ENCODE measurements at regions not wholly inside any gene's neighbourhood (a gene's known extent, or its start where the extent isn't known, plus 50 kb on each side); places are given as distances from the start of the nearest gene placed in this dataset.

GRCh38 chr13:72125561-72125960 lies 258.6 kb upstream of the DACH1 start:
- Histone ChIP-seq H4K91ac (ENCODE audit: low read depth, low read length, poor library complexity) (no peak overlapping the region), H3K4me3 (ENCODE audit: low read length in 2 of 2) (no peak overlapping the region), H3K23ac (ENCODE audit: low read depth, low read length, poor library complexity) (no peak overlapping the region), H3K14ac (ENCODE audit: low read length) (no peak overlapping the region), H3K36me3 (replicated peaks in 1 of 2; ENCODE audit: control insufficient read depth in 2 of 2, insufficient read depth in 2 of 2, low read length in 2 of 2) (no peaks in the 10 kb centered on the region), H3K9ac (ENCODE audit: low read depth, low read length, poor library complexity) (no peak overlapping the region), H2AFZ (ENCODE audit: low read length) (no peak overlapping the region), H3K27ac (replicated peaks; ENCODE audit: low read length) (no peak overlapping the region), H3K4ac (ENCODE audit: low read length) (no peak overlapping the region), H2AK5ac (ENCODE audit: low read depth, low read length) (no peak overlapping the region), H3K27me3 (ENCODE audit: control insufficient read depth in 3 of 3, insufficient read depth in 3 of 3, low read depth in 1 of 3, low read length in 3 of 3) (no peaks in the 10 kb centered on the region), H3K9me3 (replicated peaks in 1 of 2; ENCODE audit: control insufficient read depth in 2 of 2, insufficient read depth in 1 of 2, low read depth in 1 of 2, low read length in 2 of 2) (no peaks in the 10 kb centered on the region), H2BK12ac (ENCODE audit: low read length) (no peak overlapping the region), H3K79me1 (ENCODE audit: low read depth, low read length) (no peaks in the 10 kb centered on the region), H2BK120ac (ENCODE audit: low read depth, low read length) (no peak overlapping the region), H3K4me1 (ENCODE audit: control insufficient read depth in 2 of 2, insufficient read depth in 1 of 2, low read depth in 1 of 2, low read length in 2 of 2) (peaks cover 0 to 3% of the 10 kb centered on the region in 2 donors), H3K18ac (ENCODE audit: low read length) (no peak overlapping the region), H2BK15ac (ENCODE audit: low read length) (no peak overlapping the region), H4K8ac (ENCODE audit: low read depth, low read length) (no peak overlapping the region), H3K4me2 (ENCODE audit: insufficient read depth, low read length, poor library complexity, severe bottlenecking) (no peak overlapping the region), H2BK5ac (ENCODE audit: low read length) (no peak overlapping the region)
- no CpG with 5 or more reads among the region's 3 CpGs for WGBS, 2 donors (ENCODE audit: extremely low coverage in 2 of 2, insufficient read length in 2 of 2, insufficient replicate concordance in 1 of 2)
- DNase-seq (ENCODE audit: low spot score), result no peak

- Histone ChIP-seq H3K14ac (ENCODE audit: low read length) (no peak overlapping the region), H2BK12ac (ENCODE audit: low read length) (no peak overlapping the region), H3K4me1 (ENCODE audit: control insufficient read depth in 2 of 2, insufficient read depth in 1 of 2, low read depth in 1 of 2, low read length in 2 of 2) (peaks cover 0 to 3% of the 10 kb centered on the region in 2 donors), H2AK5ac (ENCODE audit: low read depth, low read length) (no peak overlapping the region), H2BK120ac (ENCODE audit: low read depth, low read length) (no peak overlapping the region), H4K8ac (ENCODE audit: low read depth, low read length) (no peak overlapping the region), H2BK15ac (ENCODE audit: low read length) (no peak overlapping the region), H3K4ac (ENCODE audit: low read length) (no peak overlapping the region), H3K27ac (replicated peaks; ENCODE audit: low read length) (no peak overlapping the region), H3K4me2 (ENCODE audit: insufficient read depth, low read length, poor library complexity, severe bottlenecking) (no peak overlapping the region), H3K23ac (ENCODE audit: low read depth, low read length, poor library complexity) (no peak overlapping the region), H3K79me1 (ENCODE audit: low read depth, low read length) (no peaks in the 10 kb centered on the region), H3K27me3 (ENCODE audit: control insufficient read depth in 3 of 3, insufficient read depth in 3 of 3, low read depth in 1 of 3, low read length in 3 of 3) (no peaks in the 10 kb centered on the region), H3K9ac (ENCODE audit: low read depth, low read length, poor library complexity) (no peak overlapping the region), H3K18ac (ENCODE audit: low read length) (no peak overlapping the region), H2AFZ (ENCODE audit: low read length) (peak overlapping the region; percentile 63), H3K36me3 (replicated peaks in 1 of 2; ENCODE audit: control insufficient read depth in 2 of 2, insufficient read depth in 2 of 2, low read length in 2 of 2) (no peaks in the 10 kb centered on the region), H3K4me3 (ENCODE audit: low read length in 2 of 2) (no peak overlapping the region), H4K91ac (ENCODE audit: low read depth, low read length, poor library complexity) (no peak overlapping the region), H2BK5ac (ENCODE audit: low read length) (no peak overlapping the region), H3K9me3 (replicated peaks in 1 of 2; ENCODE audit: control insufficient read depth in 2 of 2, insufficient read depth in 1 of 2, low read depth in 1 of 2, low read length in 2 of 2) (no peaks in the 10 kb centered on the region)
- WGBS, 2 donors (ENCODE audit: extremely low coverage in 2 of 2, insufficient read length in 2 of 2, insufficient replicate concordance in 1 of 2), result no CpG with 5 or more reads among the region's 3 CpGs
- DNase-seq (ENCODE audit: low spot score), result no peak
Measured at GRCh38 chr13:72122661-72123255, 255.8 kb upstream of the DACH1 start.

- H3K4me3 ChIP-seq (ENCODE audit: low read length in 2 of 2), result no peak overlapping the region
- no peak overlapping the region for H3K4me2 ChIP-seq (ENCODE audit: insufficient read depth, low read length, poor library complexity, severe bottlenecking)
- no peaks in the 10 kb centered on the region for H3K4me1 ChIP-seq (ENCODE audit: control insufficient read depth in 2 of 2, insufficient read depth in 1 of 2, low read depth in 1 of 2, low read length in 2 of 2)
- no peak overlapping the region for H3K4ac ChIP-seq (ENCODE audit: low read length)
- no peak overlapping the region for H2BK5ac ChIP-seq (ENCODE audit: low read length)
- no peak overlapping the region for H3K9ac ChIP-seq (ENCODE audit: low read depth, low read length, poor library complexity)
- H2BK12ac ChIP-seq (ENCODE audit: low read length), result no peak overlapping the region
- no peak overlapping the region for H2BK15ac ChIP-seq (ENCODE audit: low read length)
- H3K9me3 ChIP-seq (replicated peaks in 1 of 2; ENCODE audit: control insufficient read depth in 2 of 2, insufficient read depth in 1 of 2, low read depth in 1 of 2, low read length in 2 of 2), result no peaks in the 10 kb centered on the region
- H4K91ac ChIP-seq (ENCODE audit: low read depth, low read length, poor library complexity), result no peak overlapping the region
- peak; percentile 73 for DNase-seq (ENCODE audit: low spot score)
- no CpG with 5 or more reads among the region's 3 CpGs for WGBS, 2 donors (ENCODE audit: extremely low coverage in 2 of 2, insufficient read length in 2 of 2, insufficient replicate concordance in 1 of 2)
- H3K79me1 ChIP-seq (ENCODE audit: low read depth, low read length), result no peaks in the 10 kb centered on the region
- H3K36me3 ChIP-seq (replicated peaks in 1 of 2; ENCODE audit: control insufficient read depth in 2 of 2, insufficient read depth in 2 of 2, low read length in 2 of 2), result no peaks in the 10 kb centered on the region
- peak overlapping the region; percentile 53 for H2AFZ ChIP-seq (ENCODE audit: low read length)
- H3K23ac ChIP-seq (ENCODE audit: low read depth, low read length, poor library complexity), result no peak overlapping the region
- no peaks in the 10 kb centered on the region for H3K27me3 ChIP-seq (ENCODE audit: control insufficient read depth in 3 of 3, insufficient read depth in 3 of 3, low read depth in 1 of 3, low read length in 3 of 3)
- no peak overlapping the region for H4K8ac ChIP-seq (ENCODE audit: low read depth, low read length)
- H3K14ac ChIP-seq (ENCODE audit: low read length), result no peak overlapping the region
- no peak overlapping the region for H2BK120ac ChIP-seq (ENCODE audit: low read depth, low read length)
- peak overlapping the region; percentile 34 for H3K27ac ChIP-seq (replicated peaks; ENCODE audit: low read length)
- no peak overlapping the region for H3K18ac ChIP-seq (ENCODE audit: low read length)
- H2AK5ac ChIP-seq (ENCODE audit: low read depth, low read length), result no peak overlapping the region
Measured at GRCh38 chr13:72121466-72121865, 254.5 kb upstream of the DACH1 start.

GRCh38 chr13:72120632-72121031 lies 253.6 kb upstream of the DACH1 start:
- Histone ChIP-seq H3K9me3 (replicated peaks in 1 of 2; ENCODE audit: control insufficient read depth in 2 of 2, insufficient read depth in 1 of 2, low read depth in 1 of 2, low read length in 2 of 2) (no peaks in the 10 kb centered on the region), H3K9ac (ENCODE audit: low read depth, low read length, poor library complexity) (no peak overlapping the region), H3K27ac (replicated peaks; ENCODE audit: low read length) (no peak overlapping the region), H3K27me3 (ENCODE audit: control insufficient read depth in 3 of 3, insufficient read depth in 3 of 3, low read depth in 1 of 3, low read length in 3 of 3) (no peaks in the 10 kb centered on the region), H3K4ac (ENCODE audit: low read length) (no peak overlapping the region), H3K23ac (ENCODE audit: low read depth, low read length, poor library complexity) (no peak overlapping the region), H2AFZ (ENCODE audit: low read length) (no peak overlapping the region), H2AK5ac (ENCODE audit: low read depth, low read length) (no peak overlapping the region), H3K18ac (ENCODE audit: low read length) (no peak overlapping the region), H3K36me3 (replicated peaks in 1 of 2; ENCODE audit: control insufficient read depth in 2 of 2, insufficient read depth in 2 of 2, low read length in 2 of 2) (no peaks in the 10 kb centered on the region), H2BK120ac (ENCODE audit: low read depth, low read length) (no peak overlapping the region), H2BK12ac (ENCODE audit: low read length) (no peak overlapping the region), H3K4me1 (ENCODE audit: control insufficient read depth in 2 of 2, insufficient read depth in 1 of 2, low read depth in 1 of 2, low read length in 2 of 2) (no peaks in the 10 kb centered on the region), H4K91ac (ENCODE audit: low read depth, low read length, poor library complexity) (no peak overlapping the region), H3K4me2 (ENCODE audit: insufficient read depth, low read length, poor library complexity, severe bottlenecking) (no peak overlapping the region), H3K14ac (ENCODE audit: low read length) (no peak overlapping the region), H2BK5ac (ENCODE audit: low read length) (no peak overlapping the region), H3K4me3 (ENCODE audit: low read length in 2 of 2) (no peak overlapping the region), H3K79me1 (ENCODE audit: low read depth, low read length) (no peaks in the 10 kb centered on the region), H2BK15ac (ENCODE audit: low read length) (no peak overlapping the region), H4K8ac (ENCODE audit: low read depth, low read length) (no peak overlapping the region)
- no peak for DNase-seq (ENCODE audit: low spot score)
- WGBS, 2 donors (ENCODE audit: extremely low coverage in 2 of 2, insufficient read length in 2 of 2, insufficient replicate concordance in 1 of 2), result no CpG with 5 or more reads among the region's 2 CpGs

All from neuronal stem cell (in vitro differentiated cells).